NK-92 treated with Interleukin-12 subunit alpha and Interleukin-12 subunit beta, amount 100 ng/mL, for 24 hours (cell line): ENCODE measurements at regions not wholly inside any gene's neighbourhood (a gene's known extent, or its start where the extent isn't known, plus 50 kb on each side); places are given as distances from the start of the nearest gene placed in this dataset.

Source experiments
- DNase-seq: peaks from one replicate; lab custom pipeline; 2025; lab: John Stamatoyannopoulos, UW

- DNase-seq: no peak
Measured at GRCh38 chr18:1954583-1955312, 616.6 kb downstream of the METTL4 start.

GRCh38 chr18:1958798-1959197, 612.5 kb downstream of the METTL4 start:
- no peak for DNase-seq

DNA sequence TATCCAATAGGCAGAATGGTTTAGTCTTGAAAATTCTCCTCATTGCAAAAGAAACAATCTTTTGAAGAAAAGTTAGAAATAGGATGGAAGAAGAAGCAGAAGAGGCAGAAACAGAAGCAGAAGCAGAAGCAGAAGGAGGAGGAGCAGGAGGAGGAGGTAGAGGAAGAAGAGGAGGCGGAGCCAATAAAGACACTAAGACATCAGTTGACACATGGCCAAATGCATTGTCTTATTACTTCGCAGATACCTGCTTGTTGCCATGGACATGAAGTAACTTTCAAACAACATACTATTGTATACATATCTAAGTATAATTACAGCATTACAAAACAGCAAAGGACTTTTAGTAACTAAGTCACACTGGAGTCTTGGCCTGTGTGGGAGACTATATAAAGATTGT, 606.3 kb downstream of the METTL4 start:
- DNase-seq: no peak

GRCh38 chr18:1965541-1965940, 605.8 kb downstream of the METTL4 start:
- no peak for DNase-seq

- no peak for DNase-seq
Measured at GRCh38 chr18:1968801-1969498, 602.4 kb downstream of the METTL4 start.

DNA sequence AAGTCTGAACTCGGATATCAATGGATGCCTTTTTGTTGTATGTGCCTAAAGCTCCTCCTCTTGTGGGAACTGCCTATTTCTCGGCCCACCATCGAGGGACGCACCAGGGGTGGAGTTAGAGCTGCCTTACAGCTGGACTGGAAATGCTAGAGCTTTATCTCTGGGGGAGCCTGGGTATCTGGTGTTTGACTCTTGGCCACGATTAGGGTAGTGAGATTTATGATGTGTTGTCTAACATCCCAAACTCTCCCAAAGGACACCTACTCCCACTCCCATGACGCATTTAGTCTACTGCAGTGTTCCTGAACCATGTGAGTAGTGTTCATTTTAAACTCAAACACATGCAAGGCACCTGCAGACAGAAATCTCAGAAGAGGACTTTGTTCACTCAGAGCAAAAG, 594.8 kb downstream of the METTL4 start:
- DNase-seq: no peak

GRCh38 chr18:1982056-1982455, 589.2 kb downstream of the METTL4 start:
- DNase-seq: no peak

- DNase-seq: no peak
Measured at GRCh38 chr18:1983746-1984515, 587.4 kb downstream of the METTL4 start.

DNA sequence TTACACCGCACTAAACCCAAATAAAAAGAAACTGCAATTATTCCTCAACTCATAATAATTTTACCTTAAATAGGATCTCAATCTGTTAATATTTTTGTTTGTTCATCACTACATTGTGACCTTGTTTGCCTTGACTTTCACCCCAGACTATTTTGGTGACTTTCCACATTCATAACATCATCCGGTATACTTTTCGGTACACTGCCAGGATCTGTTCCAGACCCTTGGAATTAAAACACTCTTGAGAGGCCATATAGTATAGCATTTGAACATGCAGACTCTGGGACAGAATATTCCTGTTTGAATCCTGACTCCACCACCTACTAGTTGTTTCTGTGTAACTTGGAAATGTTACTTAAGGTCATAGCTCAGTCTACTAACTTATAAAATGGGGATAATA, 577.4 kb downstream of the METTL4 start:
- DNase-seq: no peak

GRCh38 chr18:1994471-1994870, 576.8 kb downstream of the METTL4 start:
- DNase-seq: no peak

DNA sequence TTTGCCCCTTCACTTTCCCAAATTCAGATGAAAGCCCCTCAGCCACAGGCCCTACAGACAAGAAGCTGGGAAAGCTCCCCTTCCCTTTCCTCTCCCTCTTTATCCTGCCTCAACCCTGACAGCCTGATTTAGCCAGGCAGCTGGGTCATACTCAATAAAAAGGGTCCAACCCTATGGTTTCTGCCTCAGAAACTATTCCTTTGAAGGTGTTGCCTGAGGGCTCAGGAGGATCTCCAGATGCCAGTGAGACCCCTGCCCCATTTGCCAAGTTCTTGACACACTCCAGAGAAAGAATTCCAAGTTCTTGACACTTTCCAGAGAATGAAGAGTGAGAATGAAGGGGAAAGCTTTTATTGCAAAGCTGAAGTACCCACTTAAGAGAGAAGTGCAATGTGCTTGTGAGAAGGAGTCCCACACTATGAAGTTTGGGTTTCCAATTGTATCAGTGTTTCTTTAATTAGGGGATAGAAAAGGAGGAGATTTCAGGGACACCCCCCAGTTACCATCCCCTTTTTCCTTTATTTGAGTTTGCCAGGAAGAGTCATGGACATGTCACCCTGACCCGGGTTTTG, 576.2 kb downstream of the METTL4 start:
- DNase-seq: no peak

GRCh38 chr18:1998121-1998520, 573.2 kb downstream of the METTL4 start:
- no peak for DNase-seq

DNA sequence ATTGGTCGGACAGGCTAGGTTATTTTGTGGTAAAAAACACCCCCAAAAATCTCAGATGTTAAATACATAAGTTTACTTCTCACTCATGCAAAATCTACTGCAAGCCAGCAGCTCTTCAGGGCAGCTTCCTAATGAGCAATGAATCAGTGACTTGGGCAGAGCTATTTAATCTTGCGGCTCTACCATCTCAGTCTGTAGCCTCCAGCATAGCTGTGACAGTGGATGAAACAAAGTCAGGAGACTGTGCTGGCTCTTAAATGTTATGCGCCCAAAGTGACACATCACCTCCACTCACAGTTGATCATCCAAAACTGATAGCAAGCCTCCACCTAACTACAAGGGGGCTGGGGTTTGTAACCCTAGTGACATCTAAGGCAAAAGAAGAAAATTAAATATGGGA, 571.9 kb downstream of the METTL4 start:
- no peak for DNase-seq

GRCh38 chr18:2002151-2002550, 569.2 kb downstream of the METTL4 start:
- no peak for DNase-seq

DNA sequence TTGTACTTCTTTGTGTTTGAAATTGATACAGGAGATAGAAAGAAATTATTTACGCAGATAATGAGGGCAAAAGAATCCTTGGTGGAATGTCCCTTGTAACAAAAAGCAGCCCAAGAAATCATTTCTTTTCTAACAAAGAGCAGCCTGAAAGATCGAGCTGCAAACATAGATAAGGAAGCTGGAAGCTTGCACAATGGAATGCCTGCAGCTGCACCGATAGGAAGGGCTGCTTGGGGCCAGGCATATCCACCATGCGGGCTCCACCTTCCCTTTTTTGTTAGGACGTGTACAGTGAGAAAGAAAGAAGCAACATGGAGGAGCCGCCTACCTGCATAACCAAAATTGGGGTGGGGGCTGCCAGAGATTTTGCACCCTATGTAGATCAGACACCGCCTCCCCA, 568.7 kb downstream of the METTL4 start:
- no peak for DNase-seq

- DNase-seq: no peak
Measured at GRCh38 chr18:2009942-2010697, 561.2 kb downstream of the METTL4 start.

GRCh38 chr18:2027016-2027415, 544.3 kb downstream of the METTL4 start:
- no peak for DNase-seq

GRCh38 chr18:2027756-2028155, 543.5 kb downstream of the METTL4 start:
- no peak for DNase-seq

GRCh38 chr18:2028986-2029385, 542.3 kb downstream of the METTL4 start:
- no peak for DNase-seq

DNA sequence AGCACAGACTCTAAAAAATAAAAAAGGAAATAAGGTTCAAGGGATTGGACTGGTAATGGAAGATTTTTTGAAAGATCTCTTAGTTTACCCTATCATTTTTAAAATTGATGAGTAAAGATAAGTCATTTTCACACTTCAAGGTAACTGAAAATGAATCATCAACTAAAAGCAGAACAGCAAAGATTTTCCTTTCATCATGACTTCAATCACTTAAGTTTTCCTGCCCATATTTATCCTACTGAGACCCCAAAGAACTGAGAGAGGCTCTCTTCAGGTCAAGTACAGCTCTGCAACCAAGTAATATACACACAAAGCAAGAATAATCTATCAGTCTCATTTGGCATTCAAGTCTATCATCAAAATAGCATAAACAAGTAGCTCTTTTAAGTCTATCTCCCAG, 540.7 kb downstream of the METTL4 start:
- no peak for DNase-seq

GRCh38 chr18:2032036-2032435, 539.3 kb downstream of the METTL4 start:
- DNase-seq: no peak

DNA sequence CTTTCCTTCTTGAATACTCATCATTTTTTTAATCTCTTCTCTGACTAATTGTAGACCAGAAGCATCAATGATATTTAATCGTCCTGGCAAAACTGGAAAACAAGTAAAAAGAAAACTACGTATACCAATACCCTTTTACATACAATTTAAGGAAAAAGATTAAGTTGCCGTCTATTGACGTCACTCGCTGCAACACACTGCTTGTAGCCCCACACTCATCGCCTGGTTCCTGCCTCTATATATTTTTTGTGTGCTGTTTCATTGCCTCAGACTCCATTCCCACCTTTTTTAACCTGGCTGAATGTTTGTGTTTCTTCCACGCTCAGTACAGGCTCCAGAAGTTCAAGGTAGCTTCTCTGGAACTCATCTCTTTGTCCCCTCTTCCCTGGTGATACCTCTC, 536.2 kb downstream of the METTL4 start:
- no peak for DNase-seq
